A172 (cell line): ENCODE measurements at regions not wholly inside any gene's neighbourhood (a gene's known extent, or its start where the extent isn't known, plus 50 kb on each side); places are given as distances from the start of the nearest gene placed in this dataset.
A peak's percentile ranks its signal among the peaks of the same experiment; 100 is the strongest.

Source experiments
- DNase-seq: peaks from one replicate; pipeline ENCODE4 v3.0.0-alpha.2; 2015; ENCODE audit warnings: low spot score

DNA sequence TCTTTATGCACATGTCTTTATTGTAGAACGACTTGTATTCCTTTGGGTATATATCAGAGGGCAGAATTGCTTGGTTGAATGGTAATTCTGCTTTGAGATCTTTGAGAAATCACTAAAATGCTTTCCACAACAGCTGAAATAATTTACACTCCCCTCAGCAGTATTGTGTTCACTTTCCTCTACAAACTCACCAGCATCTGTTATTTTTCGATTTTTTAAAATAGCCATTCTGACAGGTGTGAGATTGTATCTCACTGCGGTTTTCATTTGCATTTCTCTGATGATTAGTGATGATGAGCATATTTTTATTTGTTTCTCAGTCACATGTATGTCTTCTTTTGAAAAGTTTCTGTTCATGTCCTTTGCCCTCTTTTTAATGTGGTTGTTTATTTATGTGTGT lies 459.8 kb downstream of the PABPC4L start:
- DNase-seq: no peak

DNA sequence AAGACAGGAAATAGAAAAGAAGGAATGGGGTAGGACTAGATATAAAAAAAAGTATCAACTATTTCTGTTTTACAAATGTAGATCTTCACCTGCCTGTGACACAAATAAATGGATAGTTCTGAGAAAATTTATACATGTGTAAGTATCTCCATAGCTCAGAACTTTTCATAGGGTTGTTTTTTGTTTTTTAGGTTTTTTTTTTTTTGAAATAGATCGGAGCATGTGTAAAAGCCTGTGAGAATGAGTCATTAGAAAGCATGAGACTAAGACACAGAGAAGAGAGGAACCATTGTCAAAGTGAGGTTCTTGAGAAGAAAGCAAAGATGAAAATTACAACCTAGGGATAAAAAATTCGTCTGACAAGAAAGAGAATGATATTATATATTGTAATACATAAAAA lies 481.6 kb downstream of the PABPC4L start:
- no peak for DNase-seq

- no peak for DNase-seq
Observed at GRCh38 chr4:133719098-133719497, 482.5 kb downstream of the PABPC4L start.

GRCh38 chr4:133714211-133714610 lies 487.4 kb downstream of the PABPC4L start:
- no peak for DNase-seq

DNA sequence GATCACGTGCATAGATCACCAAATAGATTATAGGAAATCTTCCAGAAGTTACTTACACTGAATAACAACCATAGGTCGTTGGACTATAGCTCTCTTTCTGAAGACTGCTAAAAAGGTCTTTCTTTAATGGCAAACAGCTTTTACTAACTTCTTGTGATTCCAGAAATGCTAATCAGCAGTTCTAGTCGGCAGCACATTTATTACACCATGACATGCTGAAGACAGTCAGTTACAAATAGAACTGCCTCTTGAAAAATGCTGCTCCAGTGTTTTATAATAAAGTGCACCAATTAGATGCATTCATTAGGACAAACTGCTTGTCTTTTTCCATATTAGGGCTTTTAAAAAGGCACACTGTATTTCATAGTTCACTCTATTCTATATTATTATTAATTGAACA lies 488.2 kb downstream of the PABPC4L start:
- no peak for DNase-seq

- DNase-seq: peak; percentile 92
Observed at GRCh38 chr4:133711817-133712216, 489.8 kb downstream of the PABPC4L start.

GRCh38 chr4:133694416-133694815 lies 507.2 kb downstream of the PABPC4L start:
- DNase-seq: peak; percentile 31

DNA sequence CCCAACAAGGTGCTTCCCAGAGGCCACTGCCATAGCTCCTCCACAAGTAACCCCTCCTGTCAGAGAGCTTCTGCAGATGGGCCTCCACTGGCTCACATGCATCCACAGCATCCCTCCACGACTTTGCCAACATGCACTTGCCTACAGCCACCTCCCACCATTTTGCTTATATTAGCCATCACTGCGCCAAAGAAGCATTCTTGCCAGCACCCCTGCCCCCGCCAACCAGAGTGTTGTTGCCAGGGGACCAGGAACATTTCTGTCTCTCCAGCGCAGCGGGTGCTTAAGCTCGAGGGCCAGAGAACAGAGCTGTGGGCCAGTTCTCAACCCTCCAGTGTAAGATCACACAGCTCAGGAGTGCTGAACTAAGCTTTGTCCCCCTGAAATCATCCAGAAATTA lies 517.6 kb downstream of the PABPC4L start:
- no peak for DNase-seq

GRCh38 chr4:133668061-133668851 lies 519.2 kb downstream of the PCDH10 start:
- no peak for DNase-seq

DNA sequence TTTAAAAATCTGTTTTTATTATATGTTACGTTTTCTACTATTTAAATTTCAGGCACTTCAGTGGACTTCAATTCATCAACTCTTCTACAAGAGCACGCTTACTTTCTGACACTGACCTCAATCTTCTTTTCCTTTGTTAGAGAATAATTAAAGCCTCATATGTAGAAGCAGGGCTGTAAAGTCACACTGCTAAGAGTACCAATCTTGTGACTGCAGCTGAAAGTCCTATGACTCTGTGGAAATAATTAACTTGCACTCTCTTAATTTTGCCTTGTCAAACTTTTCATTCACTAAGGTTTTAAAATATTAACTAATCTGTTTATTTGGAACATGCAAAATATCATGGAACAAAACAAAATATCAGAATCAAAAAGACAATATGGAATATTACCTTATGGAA lies 498.1 kb downstream of the PCDH10 start:
- DNase-seq: no peak

DNA sequence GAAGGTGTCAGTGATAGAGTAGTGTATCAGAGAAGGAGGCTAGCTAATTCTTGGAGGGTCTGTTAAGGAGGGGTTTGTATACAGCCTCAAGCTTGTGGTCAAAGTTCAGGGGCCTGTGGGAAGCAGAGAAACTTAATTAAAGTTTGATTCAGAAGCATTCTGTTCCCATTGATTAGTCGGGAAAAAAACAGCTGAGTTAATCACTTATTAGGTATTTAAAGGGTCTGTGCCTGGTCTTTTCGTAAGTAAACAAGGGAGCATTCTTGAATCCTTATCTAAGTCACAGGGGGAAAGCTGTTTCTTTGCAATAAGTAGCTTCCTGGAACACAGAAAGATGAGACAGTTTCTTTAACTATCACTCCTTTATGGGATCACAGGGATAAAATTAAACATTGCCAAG lies 492.1 kb downstream of the PCDH10 start:
- DNase-seq: no peak

GRCh38 chr4:133638751-133639150 lies 489.7 kb downstream of the PCDH10 start:
- no peak for DNase-seq

- no peak for DNase-seq
Observed at GRCh38 chr4:133637161-133637560, 488.1 kb downstream of the PCDH10 start.

GRCh38 chr4:133624744-133625143 lies 475.6 kb downstream of the PCDH10 start:
- peak; percentile 5 for DNase-seq

- no peak for DNase-seq
Observed at GRCh38 chr4:133623847-133624246, 474.8 kb downstream of the PCDH10 start.

GRCh38 chr4:133621628-133622027 lies 472.5 kb downstream of the PCDH10 start:
- DNase-seq: no peak

- DNase-seq: no peak
Observed at GRCh38 chr4:133620555-133620954, 471.5 kb downstream of the PCDH10 start.

- no peak for DNase-seq
Observed at GRCh38 chr4:133618963-133619362, 469.9 kb downstream of the PCDH10 start.

DNA sequence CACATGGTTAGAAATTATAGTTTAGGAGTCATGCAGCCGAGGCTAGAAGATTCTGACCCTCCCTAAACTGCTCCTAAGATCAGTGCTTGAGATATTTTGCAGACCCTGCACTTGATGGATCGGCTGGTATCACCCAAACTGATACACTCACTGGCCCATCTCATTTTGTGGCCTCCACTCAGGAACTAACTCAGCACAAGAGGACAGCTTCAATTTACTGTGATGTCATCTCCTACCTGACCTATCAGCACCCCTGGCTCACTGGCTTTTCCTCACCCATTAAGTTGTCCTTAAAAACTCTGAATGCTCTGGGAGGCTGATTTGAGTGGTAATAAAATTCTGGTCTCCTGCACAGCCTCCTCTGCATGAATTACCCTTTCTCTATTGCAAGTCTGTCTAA lies 450.9 kb downstream of the PCDH10 start:
- peak; percentile 21 for DNase-seq

DNA sequence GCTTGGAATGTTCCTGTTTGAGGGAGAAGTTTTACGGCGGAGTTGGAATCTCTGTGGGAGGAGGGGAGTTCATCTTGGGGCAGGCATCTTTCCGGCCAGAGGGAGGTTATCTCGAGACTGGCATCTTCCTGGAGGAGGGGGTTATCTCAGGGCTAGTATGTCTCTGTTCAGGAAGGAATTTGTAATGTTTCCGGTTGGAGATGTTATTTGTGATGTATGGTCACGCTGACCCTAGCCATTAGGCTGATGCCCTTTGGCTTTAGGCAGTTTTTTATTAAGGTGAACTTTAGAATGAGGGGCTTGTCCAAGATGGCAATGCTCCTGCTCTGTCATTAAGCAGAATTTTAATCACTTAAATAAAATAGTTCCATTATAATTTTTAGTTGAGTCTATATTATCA lies 449.7 kb downstream of the PCDH10 start:
- no peak for DNase-seq

DNA sequence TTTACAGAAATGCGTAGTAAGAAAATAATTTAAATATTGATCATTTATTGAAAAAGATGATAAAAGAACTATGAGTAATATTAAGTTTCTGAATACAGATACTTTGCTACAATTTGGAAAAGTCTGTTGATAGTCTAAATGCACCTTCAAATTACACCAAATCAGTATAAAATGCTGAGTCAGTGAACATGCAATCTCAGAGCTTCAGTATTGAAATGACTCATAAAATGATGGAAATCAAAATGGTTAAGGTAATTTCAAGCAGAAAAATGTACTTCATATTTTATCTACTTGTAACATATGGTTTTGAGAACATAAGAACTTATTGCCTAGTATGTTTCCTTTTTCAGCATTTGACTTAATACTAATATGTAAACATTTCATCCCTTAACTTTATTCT lies 448.2 kb downstream of the PCDH10 start:
- DNase-seq: no peak

- no peak for DNase-seq
Observed at GRCh38 chr4:133596459-133596858, 447.4 kb downstream of the PCDH10 start.

- peak; percentile 54 for DNase-seq
Observed at GRCh38 chr4:133594390-133595207, 445.5 kb downstream of the PCDH10 start.
